ENCODE measurements at regions not wholly inside any gene's neighbourhood (a gene's known extent, or its start where the extent isn't known, plus 50 kb on each side); places are given as distances from the start of the nearest gene placed in this dataset.

DNA sequence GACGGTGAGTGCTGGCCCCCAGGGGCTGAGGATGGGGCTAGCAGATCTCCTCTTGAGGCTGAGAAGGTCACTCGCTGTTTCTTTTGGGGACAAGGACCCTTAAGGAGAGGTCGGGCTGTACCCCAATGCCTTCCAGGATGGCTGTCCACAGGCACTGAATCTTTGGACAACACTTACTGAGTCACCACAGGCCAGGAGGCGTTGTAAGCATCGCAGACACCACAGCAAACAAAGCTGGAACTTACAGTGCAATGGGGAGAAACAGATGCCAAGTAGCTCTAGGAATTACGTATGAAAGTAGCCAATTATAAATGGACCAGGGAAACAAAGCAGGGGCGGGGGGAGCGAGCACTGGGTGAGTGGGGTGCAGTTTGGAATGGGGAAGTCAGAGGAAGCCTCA lies 219.8 kb downstream of the GLI2 start:
- Mint-ChIP-seq H3K27ac (ENCODE audit: unreplicated experiment) (no peak overlapping the region), H3K36me3 (ENCODE audit: unreplicated experiment) (no peaks in the 10 kb centered on the region), H3K9me3 (ENCODE audit: unreplicated experiment) (peaks cover under 1% of the 10 kb centered on the region), H3K4me1 (ENCODE audit: low read depth, unreplicated experiment) (peaks cover 13% of the 10 kb centered on the region), H3K4me3 (ENCODE audit: unreplicated experiment) (no peak overlapping the region), H3K27me3 (ENCODE audit: unreplicated experiment) (peaks cover 12% of the 10 kb centered on the region)
- DNase-seq: no peak
- TF ChIP-seq, protein P1, sequence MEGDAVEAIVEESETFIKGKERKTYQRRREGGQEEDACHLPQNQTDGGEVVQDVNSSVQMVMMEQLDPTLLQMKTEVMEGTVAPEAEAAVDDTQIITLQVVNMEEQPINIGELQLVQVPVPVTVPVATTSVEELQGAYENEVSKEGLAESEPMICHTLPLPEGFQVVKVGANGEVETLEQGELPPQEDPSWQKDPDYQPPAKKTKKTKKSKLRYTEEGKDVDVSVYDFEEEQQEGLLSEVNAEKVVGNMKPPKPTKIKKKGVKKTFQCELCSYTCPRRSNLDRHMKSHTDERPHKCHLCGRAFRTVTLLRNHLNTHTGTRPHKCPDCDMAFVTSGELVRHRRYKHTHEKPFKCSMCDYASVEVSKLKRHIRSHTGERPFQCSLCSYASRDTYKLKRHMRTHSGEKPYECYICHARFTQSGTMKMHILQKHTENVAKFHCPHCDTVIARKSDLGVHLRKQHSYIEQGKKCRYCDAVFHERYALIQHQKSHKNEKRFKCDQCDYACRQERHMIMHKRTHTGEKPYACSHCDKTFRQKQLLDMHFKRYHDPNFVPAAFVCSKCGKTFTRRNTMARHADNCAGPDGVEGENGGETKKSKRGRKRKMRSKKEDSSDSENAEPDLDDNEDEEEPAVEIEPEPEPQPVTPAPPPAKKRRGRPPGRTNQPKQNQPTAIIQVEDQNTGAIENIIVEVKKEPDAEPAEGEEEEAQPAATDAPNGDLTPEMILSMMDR (IDR thresholded peaks at IDR 0.05; ENCODE audit: partially characterized antibody, unreplicated experiment): no peak

DNA sequence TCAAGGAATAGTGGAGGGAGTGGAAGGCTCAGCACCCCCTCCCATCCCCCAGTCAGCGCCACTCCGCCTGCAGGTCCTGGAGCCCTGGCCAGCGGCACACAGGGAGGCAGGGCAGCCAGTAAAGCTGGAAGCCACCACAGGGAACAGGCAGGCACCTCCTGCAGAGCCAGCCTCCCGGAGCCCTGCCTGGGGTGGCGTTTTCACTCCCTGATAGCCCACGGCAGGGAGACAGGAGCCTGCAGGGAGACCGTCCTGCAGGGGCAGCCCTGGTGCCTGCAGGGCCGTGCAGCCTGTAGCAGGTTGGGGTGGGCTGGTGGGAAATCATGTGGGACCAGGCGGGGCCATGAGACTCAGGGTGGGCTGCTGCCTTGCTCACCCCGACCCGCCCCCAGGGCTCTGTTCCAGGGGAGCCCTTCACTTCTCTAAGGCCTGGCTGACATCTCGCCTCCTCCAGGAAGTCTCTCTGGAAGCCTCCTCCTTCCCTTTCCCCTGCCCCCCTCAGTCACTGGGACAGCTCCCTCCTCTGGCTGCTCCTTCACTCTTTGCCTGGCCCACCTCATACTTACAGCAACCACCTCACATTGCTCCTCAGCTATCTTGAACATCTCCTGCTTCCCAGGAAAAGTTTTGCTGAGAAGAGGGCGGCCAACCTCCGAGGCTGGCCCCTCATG lies 221.0 kb downstream of the GLI2 start:
- Mint-ChIP-seq H3K27ac (ENCODE audit: unreplicated experiment) (no peak overlapping the region), H3K4me1 (ENCODE audit: low read depth, unreplicated experiment) (peaks cover 11% of the 10 kb centered on the region), H3K36me3 (ENCODE audit: unreplicated experiment) (no peaks in the 10 kb centered on the region), H3K9me3 (ENCODE audit: unreplicated experiment) (no peaks in the 10 kb centered on the region), H3K4me3 (ENCODE audit: unreplicated experiment) (no peak overlapping the region), H3K27me3 (ENCODE audit: unreplicated experiment) (peaks cover 8% of the 10 kb centered on the region)
- TF ChIP-seq, protein P1 (IDR thresholded peaks at IDR 0.05; ENCODE audit: partially characterized antibody, unreplicated experiment): no peak
- no peak for DNase-seq

DNA sequence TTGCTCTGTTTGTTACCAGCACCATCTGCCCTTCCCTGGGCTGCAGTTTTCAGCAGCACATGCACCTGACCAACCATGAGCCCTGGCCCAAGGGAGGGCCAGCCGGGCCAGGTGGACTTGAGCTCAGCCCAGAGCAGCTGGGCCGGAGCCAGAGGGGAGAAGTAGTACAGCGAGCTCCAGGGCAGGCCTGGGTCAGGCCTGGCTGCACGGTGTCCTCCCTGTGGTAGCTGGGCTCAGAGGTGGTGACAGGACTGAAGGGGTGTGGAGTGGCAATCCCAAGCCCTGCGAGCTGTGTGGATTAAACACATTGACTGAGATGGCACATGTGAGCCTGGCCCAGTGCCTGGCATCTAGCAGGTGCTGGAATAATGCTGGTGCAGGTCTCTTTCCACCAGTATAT lies 222.2 kb downstream of the GLI2 start:
- H3K9me3 Mint-ChIP-seq (ENCODE audit: unreplicated experiment): peaks cover 5% of the 10 kb centered on the region
- H3K4me1 Mint-ChIP-seq (ENCODE audit: low read depth, unreplicated experiment): peaks cover 14% of the 10 kb centered on the region
- no peaks in the 10 kb centered on the region for H3K36me3 Mint-ChIP-seq (ENCODE audit: unreplicated experiment)
- H3K27ac Mint-ChIP-seq (ENCODE audit: unreplicated experiment): no peak overlapping the region
- TF ChIP-seq, protein P1 (IDR thresholded peaks at IDR 0.05; ENCODE audit: partially characterized antibody, unreplicated experiment): no peak
- peaks cover 8% of the 10 kb centered on the region for H3K27me3 Mint-ChIP-seq (ENCODE audit: unreplicated experiment)
- no peak overlapping the region for H3K4me3 Mint-ChIP-seq (ENCODE audit: unreplicated experiment)
- no peak for DNase-seq

DNA sequence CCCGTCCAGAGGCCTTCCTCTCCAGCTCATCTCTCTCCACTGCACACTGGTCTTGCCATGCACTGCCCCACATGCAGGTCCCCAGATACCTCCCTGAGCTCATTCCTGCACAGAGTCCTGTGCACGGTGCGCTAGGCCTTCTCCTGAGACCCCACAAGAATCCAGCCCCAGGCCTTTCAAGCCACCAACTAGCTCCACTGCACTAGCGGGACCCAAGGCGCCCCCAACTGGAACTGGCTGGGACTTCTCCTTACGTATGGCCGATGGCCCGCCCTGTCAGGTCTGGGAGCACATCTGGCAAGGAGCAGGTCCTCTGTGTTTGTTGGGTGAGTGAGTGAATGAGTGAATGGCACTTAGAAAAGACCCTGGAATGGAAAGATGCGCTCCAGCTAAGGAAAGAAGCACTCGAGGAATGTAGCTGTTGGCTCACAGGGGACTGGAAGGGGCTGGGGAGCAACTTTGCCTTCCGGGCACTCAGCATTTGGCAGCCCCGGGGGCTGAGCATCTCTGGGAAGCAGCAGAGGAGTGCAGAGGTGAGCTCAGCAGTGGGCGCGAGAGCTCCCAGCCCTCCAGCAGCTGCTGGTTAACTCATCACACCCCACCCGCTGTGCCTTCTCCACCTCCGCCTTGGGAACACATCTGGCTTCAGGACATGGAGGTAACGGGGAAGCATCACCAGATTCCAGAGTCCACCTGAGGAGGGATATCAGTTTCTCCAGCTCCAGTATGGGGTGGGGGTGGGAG lies 223.1 kb downstream of the GLI2 start:
- H3K4me3 Mint-ChIP-seq (ENCODE audit: unreplicated experiment): no peak overlapping the region
- no peak overlapping the region for H3K27ac Mint-ChIP-seq (ENCODE audit: unreplicated experiment)
- TF ChIP-seq, protein P1 (IDR thresholded peaks at IDR 0.05; ENCODE audit: partially characterized antibody, unreplicated experiment): peak; percentile 33
- H3K4me1 Mint-ChIP-seq (ENCODE audit: low read depth, unreplicated experiment): peaks cover 14% of the 10 kb centered on the region
- no peaks in the 10 kb centered on the region for H3K36me3 Mint-ChIP-seq (ENCODE audit: unreplicated experiment)
- peak; percentile 66 for DNase-seq
- peaks cover 7% of the 10 kb centered on the region for H3K27me3 Mint-ChIP-seq (ENCODE audit: unreplicated experiment)
- H3K9me3 Mint-ChIP-seq (ENCODE audit: unreplicated experiment): peaks cover 7% of the 10 kb centered on the region

DNA sequence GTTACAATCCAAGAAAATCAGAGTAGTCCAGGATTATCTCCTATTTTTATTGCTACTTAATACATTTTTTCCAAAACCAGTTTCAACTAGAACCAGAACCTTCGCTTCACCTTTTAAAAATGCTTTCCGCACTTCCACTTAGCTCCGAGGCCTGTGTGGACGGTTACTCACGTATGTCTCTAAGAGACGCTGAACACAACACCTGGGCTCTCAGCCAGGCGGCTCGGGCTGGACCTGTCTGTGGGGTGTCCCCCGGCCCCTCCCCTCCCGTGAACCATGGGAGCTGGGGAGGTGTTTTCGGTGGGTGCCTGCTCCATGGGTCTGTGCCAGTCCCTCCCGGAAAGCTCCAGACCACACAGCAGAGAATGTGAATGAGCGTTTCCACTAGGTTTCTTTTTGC lies 223.8 kb downstream of the GLI2 start:
- no peak overlapping the region for H3K27ac Mint-ChIP-seq (ENCODE audit: unreplicated experiment)
- no peak for DNase-seq
- no peaks in the 10 kb centered on the region for H3K36me3 Mint-ChIP-seq (ENCODE audit: unreplicated experiment)
- H3K4me3 Mint-ChIP-seq (ENCODE audit: unreplicated experiment): no peak overlapping the region
- peaks cover 7% of the 10 kb centered on the region for H3K27me3 Mint-ChIP-seq (ENCODE audit: unreplicated experiment)
- TF ChIP-seq, protein P1 (IDR thresholded peaks at IDR 0.05; ENCODE audit: partially characterized antibody, unreplicated experiment): no peak
- peaks cover 9% of the 10 kb centered on the region for H3K9me3 Mint-ChIP-seq (ENCODE audit: unreplicated experiment)
- peaks cover 14% of the 10 kb centered on the region for H3K4me1 Mint-ChIP-seq (ENCODE audit: low read depth, unreplicated experiment)
